HepG2 (cell line): ENCODE measurements at regions not wholly inside any gene's neighbourhood (a gene's known extent, or its start where the extent isn't known, plus 50 kb on each side); places are given as distances from the start of the nearest gene placed in this dataset.

Experiments
- ATAC-seq: fragments of 200-7000 bp; cut with Tn5 transposase; 3 replicates; pipeline ENCODE4 v1.9.1; 2020; ENCODE audit warnings: mild to moderate bottlenecking, moderate library complexity
- BruUV-seq: library from RNA; stranded (reverse); fragments of 400-500 nt; replicated peaks from 2 replicates; lab custom pipeline; 2021; lab: Mats Ljungman, UMichigan
- CTCF ChIA-PET: fragments of 300-600 bp; formaldehyde crosslinking; extraction: SDS; loops from one replicate; lab custom pipeline; 2021; ENCODE audit warnings: low total read pairs, inconsistent platforms, low intra/inter-chr PET ratio; lab: Yijun Ruan, JAX
- POLR2A ChIA-PET: fragments of 350-600 bp; sonication (Branson Sonifier 250); formaldehyde crosslinking; loops from one replicate; lab custom pipeline; 2020; ENCODE audit warnings: antibody characterized with exemption, inconsistent platforms; lab: Yijun Ruan, JAX
- DNase-seq: peaks from one replicate; pipeline ENCODE4 v3.0.0-alpha.2; 2015; ENCODE audit warnings: low spot score
- FAIRE-seq: peaks from 3 replicates; lab custom pipeline; 2011; peaks lifted over from hg19 to GRCh38; lab: Jason Lieb, UNC
- H2AFZ ChIP-seq: one replicate; pipeline ENCODE4 v1.6.1; 2011; ENCODE audit warnings: low read length, inconsistent platforms
- H3K27ac ChIP-seq: fragments of 300-600 bp; 3 replicates; pipeline ENCODE4 v1.8.0; 2011; ENCODE audit warnings: mixed run types, mild to moderate bottlenecking, mixed read lengths, low read length, inconsistent platforms; ENCODE audit not compliant: insufficient read depth; ENCODE audit errors: extremely low read length
- H3K27me3 ChIP-seq, 2 experiments: fragments of 200-600 bp in 1 of 2; 2 replicates in 1 of 2; 3 replicates in 1 of 2; pipeline versions ENCODE4 v1.6.0 to v1.8.0; 2011; ENCODE audit warnings: low read length in 2 of 2, mild to moderate bottlenecking in 2 of 2, moderate library complexity in 2 of 2, inconsistent platforms in 1 of 2; ENCODE audit not compliant: insufficient read depth in 2 of 2, control insufficient read depth in 1 of 2
- H3K36me3 ChIP-seq, 2 experiments: fragments of 200-600 bp in 1 of 2; replicated peaks in 1 of 2; 2 replicates in 1 of 2; 3 replicates in 1 of 2; pipeline versions ENCODE4 v1.5.1 to v1.8.0; 2011; ENCODE audit warnings: low read length in 2 of 2, inconsistent platforms in 1 of 2; ENCODE audit not compliant: insufficient read depth in 2 of 2, control insufficient read depth in 1 of 2
- H3K4me1 ChIP-seq: 2 replicates; pipeline ENCODE4 v1.5.1; 2012; ENCODE audit warnings: low read length, inconsistent platforms; ENCODE audit not compliant: insufficient read depth
- H3K4me2 ChIP-seq: 2 replicates; pipeline ENCODE4 v1.6.0; 2011; ENCODE audit warnings: low read depth, low read length, inconsistent platforms
- H3K4me3 ChIP-seq, 3 experiments: fragments of 200-600 bp in 1 of 3; sonication (generic), shearing (Covaris generic) in 1 of 3; replicated peaks in 1 of 3; 2 replicates each; pipeline ENCODE4 v1.5.1; 2011 to 2016; ENCODE audit warnings: low read length in 3 of 3, inconsistent platforms in 2 of 3, low read depth in 2 of 3, mild to moderate bottlenecking in 2 of 3, control low read depth in 1 of 3, mixed read lengths in 1 of 3; ENCODE audit not compliant: insufficient read depth in 1 of 3
- H3K79me2 ChIP-seq: one replicate; pipeline ENCODE4 v1.6.1; 2011; ENCODE audit warnings: low read length, inconsistent platforms; ENCODE audit not compliant: insufficient read depth
- H3K9ac ChIP-seq: 2 replicates; pipeline ENCODE4 v1.6.0; 2011; ENCODE audit warnings: mild to moderate bottlenecking, low read depth, low read length, inconsistent platforms; ENCODE audit not compliant: insufficient read depth
- H3K9me3 ChIP-seq: 2 replicates; pipeline ENCODE4 v1.5.1; 2012; ENCODE audit warnings: mild to moderate bottlenecking, low read length
- H4K20me1 ChIP-seq: 2 replicates; pipeline ENCODE4 v1.6.0; 2011; ENCODE audit warnings: inconsistent platforms, mild to moderate bottlenecking, low read length, moderate library complexity; ENCODE audit not compliant: insufficient read depth
- CCAR2 ChIP-seq: fragments of 200-400 bp; formaldehyde crosslinking; optimal IDR thresholded peaks from 2 replicates; pipeline ENCODE3; 2018; ENCODE audit warnings: low read depth, mild to moderate bottlenecking, low read length, moderate library complexity
- CENPX ChIP-seq: sonication (generic); formaldehyde crosslinking; IDR thresholded peaks from 2 replicates; pipeline ENCODE4 v1.9.0; 2021; ENCODE audit warnings: mild to moderate bottlenecking, missing genetic modification reagents, moderate library complexity
- HNRNPUL1 ChIP-seq: fragments of 200-400 bp; formaldehyde crosslinking; IDR thresholded peaks from 2 replicates; pipeline ENCODE4 v1.6.1; 2017; ENCODE audit warnings: low read depth, mild to moderate bottlenecking, low read length, moderate library complexity
- JUND ChIP-seq: sonication (generic); formaldehyde crosslinking; IDR thresholded peaks from 2 replicates; pipeline ENCODE4 v1.8.0; 2022; ENCODE audit warnings: mild to moderate bottlenecking, missing genetic modification reagents
- NAIF1 ChIP-seq: sonication (generic); formaldehyde crosslinking; IDR thresholded peaks from 2 replicates; pipeline ENCODE4 v1.5.0; 2020; ENCODE audit warnings: mild to moderate bottlenecking, missing genetic modification reagents, borderline replicate concordance
- POLR2A ChIP-seq, 2 experiments: IDR thresholded peaks; 2 replicates each; pipeline ENCODE4 v1.6.1; 2011; ENCODE audit warnings: low read depth in 2 of 2, low read length in 2 of 2, mild to moderate bottlenecking in 1 of 2, moderate library complexity in 1 of 2; ENCODE audit not compliant: insufficient read depth in 1 of 2
- SMAD9 ChIP-seq: sonication (generic); formaldehyde crosslinking; IDR thresholded peaks from 2 replicates; pipeline ENCODE4 v1.5.1; 2020; ENCODE audit warnings: mild to moderate bottlenecking, missing genetic modification reagents
- ZNF816 ChIP-seq: sonication (generic); formaldehyde crosslinking; IDR thresholded peaks from 2 replicates; pipeline ENCODE4 v1.8.0; 2022; ENCODE audit warnings: missing genetic modification reagents, mild to moderate bottlenecking, borderline replicate concordance
- WGBS: methylation state at CpG from one replicate; pipeline ENCODE4 v1.1.6; 2017; ENCODE audit warnings: low lambda C conversion rate; 5-methylcytosine and 5-hydroxymethylcytosine counted together
- in situ Hi-C: cut with HindIII; loops from 2 replicates; pipeline ENCODE4 v1.10.0; 2017; ENCODE audit warnings: low pct_unique_long_range_greater_than_20kb; ENCODE audit not compliant: extremely low pct_ligation_motif_present
- intact Hi-C: fragments of 100-400 bp; cut with micrococcal nuclease; formaldehyde crosslinking; loops from one replicate; pipeline ENCODE4 v1.10.0; 2022; ENCODE audit not compliant: unreplicated experiment
- TF ChIP-seq, protein P1 (sequence below): sonication (generic); formaldehyde crosslinking; IDR thresholded peaks from 2 replicates; pipeline ENCODE4 v1.5.1; 2020; ENCODE audit warnings: missing genetic modification reagents, mild to moderate bottlenecking, borderline replicate concordance
- TF ChIP-seq, protein P2 (sequence below), 2 experiments: sonication (generic) in 1 of 2; formaldehyde crosslinking in 1 of 2; IDR thresholded peaks; 2 replicates each; pipeline versions ENCODE4 v1.4.0 to v1.6.1; 2018 to 2020; ENCODE audit warnings: missing genetic modification reagents in 2 of 2, borderline replicate concordance in 1 of 2, low read depth in 1 of 2, mild to moderate bottlenecking in 1 of 2, missing biosample characterization in 1 of 2
- TF ChIP-seq, protein P3 (sequence below): sonication (generic); formaldehyde crosslinking; IDR thresholded peaks from 2 replicates; pipeline ENCODE4 v1.9.0; 2021; ENCODE audit warnings: missing genetic modification reagents, mild to moderate bottlenecking, borderline replicate concordance
- TF ChIP-seq, protein P4 (sequence below): sonication (generic); formaldehyde crosslinking; IDR thresholded peaks from 2 replicates; pipeline ENCODE4 v1.4.0; 2020; ENCODE audit warnings: missing genetic modification reagents
- TF ChIP-seq, protein P5 (sequence below): sonication (generic); formaldehyde crosslinking; IDR thresholded peaks from 2 replicates; pipeline ENCODE4 v1.9.0; 2021; ENCODE audit warnings: missing genetic modification reagents, mild to moderate bottlenecking, borderline replicate concordance

DNA sequence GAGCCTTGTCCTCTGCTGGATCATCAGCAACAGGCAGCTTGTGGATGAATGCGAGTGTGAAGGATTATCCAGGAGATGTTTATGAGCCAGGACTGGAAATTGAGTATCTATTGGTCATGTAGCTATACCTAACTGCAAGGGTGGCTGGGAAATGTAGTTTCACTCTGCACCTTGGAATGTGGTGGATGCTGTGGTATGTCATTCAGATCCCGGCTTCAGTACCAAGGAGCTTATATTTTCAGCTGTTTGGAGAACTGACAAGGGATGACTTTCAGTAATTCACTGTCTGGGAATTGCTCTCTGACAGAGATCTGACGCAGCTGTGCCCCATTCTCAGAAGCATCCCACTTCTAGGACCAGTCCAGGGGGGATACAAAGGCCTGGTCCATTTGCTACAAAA lies 792.3 kb upstream of the NOVA1 start (continued):
- TF ChIP-seq, protein P1, sequence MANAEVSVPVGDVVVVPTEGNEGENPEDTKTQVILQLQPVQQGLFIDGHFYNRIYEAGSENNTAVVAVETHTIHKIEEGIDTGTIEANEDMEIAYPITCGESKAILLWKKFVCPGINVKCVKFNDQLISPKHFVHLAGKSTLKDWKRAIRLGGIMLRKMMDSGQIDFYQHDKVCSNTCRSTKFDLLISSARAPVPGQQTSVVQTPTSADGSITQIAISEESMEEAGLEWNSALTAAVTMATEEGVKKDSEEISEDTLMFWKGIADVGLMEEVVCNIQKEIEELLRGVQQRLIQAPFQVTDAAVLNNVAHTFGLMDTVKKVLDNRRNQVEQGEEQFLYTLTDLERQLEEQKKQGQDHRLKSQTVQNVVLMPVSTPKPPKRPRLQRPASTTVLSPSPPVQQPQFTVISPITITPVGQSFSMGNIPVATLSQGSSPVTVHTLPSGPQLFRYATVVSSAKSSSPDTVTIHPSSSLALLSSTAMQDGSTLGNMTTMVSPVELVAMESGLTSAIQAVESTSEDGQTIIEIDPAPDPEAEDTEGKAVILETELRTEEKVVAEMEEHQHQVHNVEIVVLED (CRISPR knock-in tag) = no peak
- TF ChIP-seq, protein P2, sequence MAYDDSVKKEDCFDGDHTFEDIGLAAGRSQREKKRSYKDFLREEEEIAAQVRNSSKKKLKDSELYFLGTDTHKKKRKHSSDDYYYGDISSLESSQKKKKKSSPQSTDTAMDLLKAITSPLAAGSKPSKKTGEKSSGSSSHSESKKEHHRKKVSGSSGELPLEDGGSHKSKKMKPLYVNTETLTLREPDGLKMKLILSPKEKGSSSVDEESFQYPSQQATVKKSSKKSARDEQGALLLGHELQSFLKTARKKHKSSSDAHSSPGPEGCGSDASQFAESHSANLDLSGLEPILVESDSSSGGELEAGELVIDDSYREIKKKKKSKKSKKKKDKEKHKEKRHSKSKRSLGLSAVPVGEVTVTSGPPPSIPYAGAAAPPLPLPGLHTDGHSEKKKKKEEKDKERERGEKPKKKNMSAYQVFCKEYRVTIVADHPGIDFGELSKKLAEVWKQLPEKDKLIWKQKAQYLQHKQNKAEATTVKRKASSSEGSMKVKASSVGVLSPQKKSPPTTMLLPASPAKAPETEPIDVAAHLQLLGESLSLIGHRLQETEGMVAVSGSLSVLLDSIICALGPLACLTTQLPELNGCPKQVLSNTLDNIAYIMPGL (CRISPR knock-in tag; IDR thresholded peaks at IDR 0.05; ENCODE audit: borderline replicate concordance in 1 of 2, low read depth in 1 of 2) = no peak
- no peak for TF ChIP-seq CENPX (CRISPR knock-in tag)

DNA sequence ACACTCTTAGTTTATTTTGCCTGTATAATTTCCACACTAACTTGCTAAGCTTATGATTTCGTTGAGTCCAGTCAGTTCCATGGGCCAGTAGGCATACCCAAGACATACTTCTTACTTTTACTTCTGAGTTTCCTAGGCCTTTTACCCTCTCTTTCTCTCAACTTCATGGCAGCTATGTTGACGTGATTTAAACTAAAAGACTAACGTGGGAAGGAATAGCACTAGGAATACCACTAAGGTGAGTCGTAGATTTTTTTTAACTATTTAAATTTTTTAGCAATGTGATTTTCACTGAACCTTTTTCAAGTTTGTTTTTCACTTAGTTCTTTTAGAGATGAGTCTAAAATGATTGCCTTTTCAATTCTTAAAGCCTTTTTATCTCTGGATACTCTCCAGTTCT lies 793.5 kb upstream of the NOVA1 start:
- ATAC-seq = no peak
- Histone ChIP-seq H3K9ac (no peak overlapping the region), H3K27ac (no peak overlapping the region), H3K79me2 (no peaks in the 10 kb centered on the region), H3K4me1 (no peaks in the 10 kb centered on the region), H4K20me1 (no peaks in the 10 kb centered on the region), H2AFZ (no peak overlapping the region), H3K27me3 (no peaks in the 10 kb centered on the region), H3K9me3 (peaks cover 93% of the 10 kb centered on the region), H3K4me3 (no peak overlapping the region), H3K36me3 (no peaks in the 10 kb centered on the region), H3K4me2 (no peak overlapping the region)
- intact Hi-C loops = no loop called here
- in situ Hi-C loops = no loop called here
- BruUV-seq = no TSS peak
- ChIA-PET POLR2A (no interaction called here), CTCF (no interaction called here)
- FAIRE-seq = no peak
- no peak for DNase-seq
- WGBS = 2% methylated on average over 4 of the region's 4 CpGs
- TF ChIP-seq HNRNPUL1 = no peak
- no peak for TF ChIP-seq ZNF816
- TF ChIP-seq JUND (CRISPR knock-in tag) = no peak
- TF ChIP-seq, protein P3, sequence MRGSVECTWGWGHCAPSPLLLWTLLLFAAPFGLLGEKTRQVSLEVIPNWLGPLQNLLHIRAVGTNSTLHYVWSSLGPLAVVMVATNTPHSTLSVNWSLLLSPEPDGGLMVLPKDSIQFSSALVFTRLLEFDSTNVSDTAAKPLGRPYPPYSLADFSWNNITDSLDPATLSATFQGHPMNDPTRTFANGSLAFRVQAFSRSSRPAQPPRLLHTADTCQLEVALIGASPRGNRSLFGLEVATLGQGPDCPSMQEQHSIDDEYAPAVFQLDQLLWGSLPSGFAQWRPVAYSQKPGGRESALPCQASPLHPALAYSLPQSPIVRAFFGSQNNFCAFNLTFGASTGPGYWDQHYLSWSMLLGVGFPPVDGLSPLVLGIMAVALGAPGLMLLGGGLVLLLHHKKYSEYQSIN (CRISPR knock-in tag) = no peak
- TF ChIP-seq NAIF1 (CRISPR knock-in tag) = no peak
- no peak for TF ChIP-seq CCAR2
- no peak for TF ChIP-seq SMAD9 (CRISPR knock-in tag)
- TF ChIP-seq, protein P4, sequence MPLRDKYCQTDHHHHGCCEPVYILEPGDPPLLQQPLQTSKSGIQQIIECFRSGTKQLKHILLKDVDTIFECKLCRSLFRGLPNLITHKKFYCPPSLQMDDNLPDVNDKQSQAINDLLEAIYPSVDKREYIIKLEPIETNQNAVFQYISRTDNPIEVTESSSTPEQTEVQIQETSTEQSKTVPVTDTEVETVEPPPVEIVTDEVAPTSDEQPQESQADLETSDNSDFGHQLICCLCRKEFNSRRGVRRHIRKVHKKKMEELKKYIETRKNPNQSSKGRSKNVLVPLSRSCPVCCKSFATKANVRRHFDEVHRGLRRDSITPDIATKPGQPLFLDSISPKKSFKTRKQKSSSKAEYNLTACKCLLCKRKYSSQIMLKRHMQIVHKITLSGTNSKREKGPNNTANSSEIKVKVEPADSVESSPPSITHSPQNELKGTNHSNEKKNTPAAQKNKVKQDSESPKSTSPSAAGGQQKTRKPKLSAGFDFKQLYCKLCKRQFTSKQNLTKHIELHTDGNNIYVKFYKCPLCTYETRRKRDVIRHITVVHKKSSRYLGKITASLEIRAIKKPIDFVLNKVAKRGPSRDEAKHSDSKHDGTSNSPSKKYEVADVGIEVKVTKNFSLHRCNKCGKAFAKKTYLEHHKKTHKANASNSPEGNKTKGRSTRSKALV (CRISPR knock-in tag) = no peak
- TF ChIP-seq, protein P5, sequence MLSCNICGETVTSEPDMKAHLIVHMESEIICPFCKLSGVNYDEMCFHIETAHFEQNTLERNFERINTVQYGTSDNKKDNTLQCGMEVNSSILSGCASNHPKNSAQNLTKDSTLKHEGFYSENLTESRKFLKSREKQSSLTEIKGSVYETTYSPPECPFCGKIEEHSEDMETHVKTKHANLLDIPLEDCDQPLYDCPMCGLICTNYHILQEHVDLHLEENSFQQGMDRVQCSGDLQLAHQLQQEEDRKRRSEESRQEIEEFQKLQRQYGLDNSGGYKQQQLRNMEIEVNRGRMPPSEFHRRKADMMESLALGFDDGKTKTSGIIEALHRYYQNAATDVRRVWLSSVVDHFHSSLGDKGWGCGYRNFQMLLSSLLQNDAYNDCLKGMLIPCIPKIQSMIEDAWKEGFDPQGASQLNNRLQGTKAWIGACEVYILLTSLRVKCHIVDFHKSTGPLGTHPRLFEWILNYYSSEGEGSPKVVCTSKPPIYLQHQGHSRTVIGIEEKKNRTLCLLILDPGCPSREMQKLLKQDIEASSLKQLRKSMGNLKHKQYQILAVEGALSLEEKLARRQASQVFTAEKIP (CRISPR knock-in tag) = no peak
- no peak for TF ChIP-seq POLR2A (IDR thresholded peaks at IDR 0.05; ENCODE audit: insufficient read depth in 1 of 2, low read depth in 2 of 2, low read length in 2 of 2)
